ENCODE measurements at regions not wholly inside any gene's neighbourhood (a gene's known extent, or its start where the extent isn't known, plus 50 kb on each side); places are given as distances from the start of the nearest gene placed in this dataset.

DNA sequence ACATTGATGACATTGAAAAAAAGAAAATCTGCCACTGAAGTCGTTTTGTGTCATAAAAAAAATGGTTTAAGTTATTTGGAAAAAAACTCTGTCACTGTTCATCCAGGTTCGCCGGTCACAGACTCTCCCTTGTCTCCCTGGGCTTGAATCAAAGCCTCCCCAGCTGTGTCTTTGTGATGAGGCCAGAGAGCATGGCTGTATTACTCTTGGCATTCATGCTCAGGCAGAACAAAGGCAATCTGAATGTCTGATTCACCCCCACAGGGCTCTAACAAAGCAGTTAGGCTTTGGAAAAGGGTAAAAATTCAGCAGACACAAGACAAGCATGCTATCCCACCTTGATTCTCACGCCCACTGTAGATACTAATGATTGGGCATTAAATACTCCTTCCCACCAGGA lies 304.3 kb upstream of the PLD5 start:
- ChIA-PET CTCF (no interaction called here), POLR2A (no interaction called here)
- no peaks in the 10 kb centered on the region for H3K9me3 ChIP-seq (ENCODE audit: control insufficient read depth, insufficient read depth, low read depth, low read length)
- no peaks in the 10 kb centered on the region for H3K36me3 ChIP-seq (ENCODE audit: control insufficient read depth, insufficient read depth, low read length)
- no peak overlapping the region for H3K27ac ChIP-seq (ENCODE audit: low read length)
- intact Hi-C loops (cut with micrococcal nuclease; ENCODE audit: unreplicated experiment) (no loop called here), in situ Hi-C loops (cut with HindIII; ENCODE audit: low pct_unique_long_range_greater_than_20kb, low sequenced_read_pairs) (no loop called here)
- DNase-seq (ENCODE audit: low read depth, low spot score) (no peak), ATAC-seq (no peak)
- no peak overlapping the region for H3K4me3 ChIP-seq (ENCODE audit: low read depth in 2 of 2, low read length in 2 of 2)
- TF ChIP-seq, protein P1, sequence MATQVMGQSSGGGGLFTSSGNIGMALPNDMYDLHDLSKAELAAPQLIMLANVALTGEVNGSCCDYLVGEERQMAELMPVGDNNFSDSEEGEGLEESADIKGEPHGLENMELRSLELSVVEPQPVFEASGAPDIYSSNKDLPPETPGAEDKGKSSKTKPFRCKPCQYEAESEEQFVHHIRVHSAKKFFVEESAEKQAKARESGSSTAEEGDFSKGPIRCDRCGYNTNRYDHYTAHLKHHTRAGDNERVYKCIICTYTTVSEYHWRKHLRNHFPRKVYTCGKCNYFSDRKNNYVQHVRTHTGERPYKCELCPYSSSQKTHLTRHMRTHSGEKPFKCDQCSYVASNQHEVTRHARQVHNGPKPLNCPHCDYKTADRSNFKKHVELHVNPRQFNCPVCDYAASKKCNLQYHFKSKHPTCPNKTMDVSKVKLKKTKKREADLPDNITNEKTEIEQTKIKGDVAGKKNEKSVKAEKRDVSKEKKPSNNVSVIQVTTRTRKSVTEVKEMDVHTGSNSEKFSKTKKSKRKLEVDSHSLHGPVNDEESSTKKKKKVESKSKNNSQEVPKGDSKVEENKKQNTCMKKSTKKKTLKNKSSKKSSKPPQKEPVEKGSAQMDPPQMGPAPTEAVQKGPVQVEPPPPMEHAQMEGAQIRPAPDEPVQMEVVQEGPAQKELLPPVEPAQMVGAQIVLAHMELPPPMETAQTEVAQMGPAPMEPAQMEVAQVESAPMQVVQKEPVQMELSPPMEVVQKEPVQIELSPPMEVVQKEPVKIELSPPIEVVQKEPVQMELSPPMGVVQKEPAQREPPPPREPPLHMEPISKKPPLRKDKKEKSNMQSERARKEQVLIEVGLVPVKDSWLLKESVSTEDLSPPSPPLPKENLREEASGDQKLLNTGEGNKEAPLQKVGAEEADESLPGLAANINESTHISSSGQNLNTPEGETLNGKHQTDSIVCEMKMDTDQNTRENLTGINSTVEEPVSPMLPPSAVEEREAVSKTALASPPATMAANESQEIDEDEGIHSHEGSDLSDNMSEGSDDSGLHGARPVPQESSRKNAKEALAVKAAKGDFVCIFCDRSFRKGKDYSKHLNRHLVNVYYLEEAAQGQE (IDR thresholded peaks at IDR 0.05; ENCODE audit: insufficient read depth in 1 of 2, low read depth in 2 of 2, low read length in 1 of 2): no peak
- TF ChIP-seq SIN3A (IDR thresholded peaks at IDR 0.05; ENCODE audit: borderline replicate concordance, insufficient read depth, low read depth, low read length) (no peak), TCF7L2 (IDR thresholded peaks at IDR 0.05; ENCODE audit: low read depth, low read length) (no peak), POLR2AphosphoS5 (IDR thresholded peaks at IDR 0.05; ENCODE audit: low read depth, low read length) (no peak)
- TF ChIP-seq, protein P2, sequence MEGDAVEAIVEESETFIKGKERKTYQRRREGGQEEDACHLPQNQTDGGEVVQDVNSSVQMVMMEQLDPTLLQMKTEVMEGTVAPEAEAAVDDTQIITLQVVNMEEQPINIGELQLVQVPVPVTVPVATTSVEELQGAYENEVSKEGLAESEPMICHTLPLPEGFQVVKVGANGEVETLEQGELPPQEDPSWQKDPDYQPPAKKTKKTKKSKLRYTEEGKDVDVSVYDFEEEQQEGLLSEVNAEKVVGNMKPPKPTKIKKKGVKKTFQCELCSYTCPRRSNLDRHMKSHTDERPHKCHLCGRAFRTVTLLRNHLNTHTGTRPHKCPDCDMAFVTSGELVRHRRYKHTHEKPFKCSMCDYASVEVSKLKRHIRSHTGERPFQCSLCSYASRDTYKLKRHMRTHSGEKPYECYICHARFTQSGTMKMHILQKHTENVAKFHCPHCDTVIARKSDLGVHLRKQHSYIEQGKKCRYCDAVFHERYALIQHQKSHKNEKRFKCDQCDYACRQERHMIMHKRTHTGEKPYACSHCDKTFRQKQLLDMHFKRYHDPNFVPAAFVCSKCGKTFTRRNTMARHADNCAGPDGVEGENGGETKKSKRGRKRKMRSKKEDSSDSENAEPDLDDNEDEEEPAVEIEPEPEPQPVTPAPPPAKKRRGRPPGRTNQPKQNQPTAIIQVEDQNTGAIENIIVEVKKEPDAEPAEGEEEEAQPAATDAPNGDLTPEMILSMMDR (IDR thresholded peaks at IDR 0.05): no peak
- BruUV-seq (replicated peaks): no TSS peak
- H3K27me3 ChIP-seq (ENCODE audit: control insufficient read depth, insufficient read depth, low read length): no peaks in the 10 kb centered on the region
- no peaks in the 10 kb centered on the region for H3K4me1 ChIP-seq (ENCODE audit: control insufficient read depth, insufficient read depth, low read length)

DNA sequence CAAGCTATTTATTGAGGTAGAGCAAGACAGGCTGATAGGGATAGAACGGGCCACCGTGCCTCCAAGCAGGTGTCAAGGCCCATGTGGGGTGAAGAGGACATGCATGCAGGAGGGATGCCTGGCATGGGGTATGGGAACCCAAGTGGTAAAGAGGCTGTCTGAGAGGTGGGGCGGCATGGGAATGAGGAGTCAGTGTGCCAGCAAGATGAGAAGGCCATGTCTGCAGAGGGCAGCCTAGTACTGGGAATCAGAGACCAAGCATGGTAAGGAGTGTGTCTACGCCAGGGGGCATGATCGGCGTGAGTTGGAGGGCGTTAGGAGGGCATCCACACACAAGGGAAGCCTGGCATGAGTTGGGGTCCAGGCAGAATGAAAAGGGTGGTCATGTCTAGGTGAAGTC lies 303.7 kb upstream of the PLD5 start:
- intact Hi-C loops (cut with micrococcal nuclease; ENCODE audit: unreplicated experiment) (no loop called here), in situ Hi-C loops (cut with HindIII; ENCODE audit: low pct_unique_long_range_greater_than_20kb, low sequenced_read_pairs) (no loop called here)
- TF ChIP-seq TCF7L2 (IDR thresholded peaks at IDR 0.05; ENCODE audit: low read depth, low read length): no peak
- TF ChIP-seq, protein P1 (IDR thresholded peaks at IDR 0.05; ENCODE audit: insufficient read depth in 1 of 2, low read depth in 2 of 2, low read length in 1 of 2): no peak
- TF ChIP-seq, protein P2 (IDR thresholded peaks at IDR 0.05): peak; percentile 19; the same call in 1 of the 2 replicates
- ChIA-PET CTCF (no interaction called here), POLR2A (no interaction called here)
- Histone ChIP-seq H3K9me3 (ENCODE audit: control insufficient read depth, insufficient read depth, low read depth, low read length) (no peaks in the 10 kb centered on the region), H3K27ac (ENCODE audit: low read length) (no peak overlapping the region), H3K36me3 (ENCODE audit: control insufficient read depth, insufficient read depth, low read length) (no peaks in the 10 kb centered on the region), H3K27me3 (ENCODE audit: control insufficient read depth, insufficient read depth, low read length) (no peaks in the 10 kb centered on the region), H3K4me3 (ENCODE audit: low read depth in 2 of 2, low read length in 2 of 2) (no peak overlapping the region), H3K4me1 (ENCODE audit: control insufficient read depth, insufficient read depth, low read length) (no peaks in the 10 kb centered on the region)
- no TSS peak for BruUV-seq (replicated peaks)
- DNase-seq (ENCODE audit: low read depth, low spot score) (no peak), ATAC-seq (no peak)
